ENCODE measurements at regions not wholly inside any gene's neighbourhood (a gene's known extent, or its start where the extent isn't known, plus 50 kb on each side); places are given as distances from the start of the nearest gene placed in this dataset.

DNA sequence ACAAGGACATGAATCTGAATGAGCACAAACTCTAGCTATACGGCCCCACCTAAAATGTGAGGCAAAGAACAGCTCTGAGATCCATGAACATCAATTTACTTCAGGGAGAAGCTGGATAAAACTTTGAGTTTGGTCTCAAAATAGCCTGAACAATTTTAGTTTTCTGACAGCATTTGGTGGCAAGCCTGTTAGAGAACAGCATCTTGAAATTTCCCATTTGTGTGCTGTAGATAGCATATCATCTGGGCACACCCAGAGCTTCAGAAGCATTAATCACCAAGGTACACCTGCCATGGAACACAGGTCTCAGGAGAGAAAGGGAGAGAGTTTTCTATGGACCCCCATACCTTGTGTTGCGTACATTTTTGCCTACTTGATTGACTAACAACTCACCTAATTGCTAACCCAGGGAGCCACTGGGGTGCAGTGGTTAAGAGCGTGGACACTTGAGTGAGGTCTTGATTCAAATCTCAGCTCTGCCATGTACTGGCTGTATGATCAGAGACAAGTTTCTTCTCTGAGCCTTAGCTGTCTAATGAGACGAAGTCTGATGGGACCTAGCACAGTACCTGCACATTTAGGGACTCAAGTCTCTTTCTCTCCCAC lies 264.9 kb downstream of the PIK3R1 start:
- Histone ChIP-seq H3K4me3 (ENCODE audit: low read depth, low read length) (no peak overlapping the region), H3K27me3 (ENCODE audit: control insufficient read depth, insufficient read depth, low read length) (peaks cover 2% of the 10 kb centered on the region), H3K36me3 (ENCODE audit: control insufficient read depth, insufficient read depth, low read length) (no peaks in the 10 kb centered on the region)
- TF ChIP-seq CTCF (IDR thresholded peaks at IDR 0.05; ENCODE audit: insufficient read depth, low read length, severe bottlenecking), result no peak
- DNase-seq (ENCODE audit: low read depth), result no peak
- no peak for FAIRE-seq

- no peak for FAIRE-seq
- TF ChIP-seq CTCF (IDR thresholded peaks at IDR 0.05; ENCODE audit: insufficient read depth, low read length, severe bottlenecking), result no peak
Measured at GRCh38 chr5:68482199-68482598, 266.6 kb downstream of the PIK3R1 start.

DNA sequence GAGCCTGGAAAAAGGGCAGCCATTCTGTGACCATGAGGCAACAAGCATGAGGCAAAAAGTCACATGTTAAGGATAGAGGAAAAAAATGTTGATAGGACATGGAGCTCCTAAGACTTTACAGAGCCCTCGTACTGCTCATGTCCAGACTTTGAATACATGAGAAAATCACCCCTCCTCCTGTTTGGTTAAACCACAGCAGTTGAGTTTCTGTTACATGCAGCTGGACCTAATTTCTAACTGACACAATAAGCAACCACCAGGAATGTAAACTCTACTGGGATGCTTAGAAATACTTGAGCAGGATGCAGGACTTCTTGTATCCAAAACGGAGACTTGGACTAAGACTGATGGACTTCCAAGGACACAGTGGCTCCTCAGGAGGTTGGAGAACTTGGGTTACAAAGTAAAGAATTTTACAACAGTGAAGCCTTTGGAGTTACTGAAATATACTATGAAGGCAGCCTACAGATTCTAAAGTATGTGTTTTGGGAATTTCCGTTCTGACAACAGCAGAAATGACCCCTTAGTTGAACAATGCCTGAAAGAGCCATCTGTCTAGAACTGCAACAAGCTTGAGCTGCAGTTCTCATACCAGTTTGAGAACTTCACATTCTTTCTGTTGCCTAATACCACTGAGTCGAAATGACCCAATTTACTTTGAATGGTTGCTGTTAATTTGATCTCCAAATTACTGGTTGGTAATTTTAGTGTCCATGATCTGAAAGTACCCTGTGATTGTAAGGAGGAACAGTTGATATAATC lies 268.9 kb downstream of the PIK3R1 start:
- DNase-seq (ENCODE audit: low read depth) (no peak), FAIRE-seq (peak; percentile 23)
- H3K27me3 ChIP-seq (ENCODE audit: control insufficient read depth, insufficient read depth, low read length), result peaks cover 2% of the 10 kb centered on the region
- no peak for TF ChIP-seq CTCF (IDR thresholded peaks at IDR 0.05; ENCODE audit: insufficient read depth, low read length, severe bottlenecking)
- no peaks in the 10 kb centered on the region for H3K36me3 ChIP-seq (ENCODE audit: control insufficient read depth, insufficient read depth, low read length)
- H3K4me3 ChIP-seq (ENCODE audit: low read depth, low read length), result no peak overlapping the region

More at GRCh38 chr5:68482199-68482598, 266.6 kb downstream of the PIK3R1 start:
- Histone ChIP-seq H3K4me3 (ENCODE audit: low read depth, low read length) (no peak overlapping the region), H3K36me3 (ENCODE audit: control insufficient read depth, insufficient read depth, low read length) (no peaks in the 10 kb centered on the region), H3K27me3 (ENCODE audit: control insufficient read depth, insufficient read depth, low read length) (peaks cover 2% of the 10 kb centered on the region)
- no peak for DNase-seq (ENCODE audit: low read depth)

DNA sequence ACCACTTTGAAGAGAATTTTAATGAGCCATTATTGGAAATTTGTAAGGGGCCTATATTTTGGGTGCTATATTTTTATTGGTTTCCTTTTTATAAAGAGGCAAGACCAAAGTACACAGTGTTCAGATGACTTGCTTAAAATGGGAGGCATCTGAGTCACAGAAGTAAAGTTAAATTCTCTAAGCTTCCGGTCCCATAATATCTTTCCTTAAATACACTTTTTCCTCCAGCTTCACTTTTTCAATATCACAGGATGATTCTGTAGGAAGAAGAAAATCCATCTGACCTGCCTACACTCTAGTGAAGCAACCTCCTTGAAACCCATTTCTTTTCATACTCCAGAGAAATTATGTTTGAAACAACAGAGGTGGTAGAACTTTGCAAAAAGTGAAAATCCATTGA lies 274.0 kb downstream of the PIK3R1 start:
- DNase-seq (ENCODE audit: low read depth), result no peak
- no peak for TF ChIP-seq CTCF (IDR thresholded peaks at IDR 0.05; ENCODE audit: insufficient read depth, low read length, severe bottlenecking)
- H3K4me3 ChIP-seq (ENCODE audit: low read depth, low read length), result no peak overlapping the region
- no peaks in the 10 kb centered on the region for H3K36me3 ChIP-seq (ENCODE audit: control insufficient read depth, insufficient read depth, low read length)
- no peak for FAIRE-seq
- no peaks in the 10 kb centered on the region for H3K27me3 ChIP-seq (ENCODE audit: control insufficient read depth, insufficient read depth, low read length)

- no peak for TF ChIP-seq CTCF (IDR thresholded peaks at IDR 0.05; ENCODE audit: insufficient read depth, low read length, severe bottlenecking)
- FAIRE-seq, result no peak
- Histone ChIP-seq H3K27me3 (ENCODE audit: control insufficient read depth, insufficient read depth, low read length) (no peaks in the 10 kb centered on the region), H3K36me3 (ENCODE audit: control insufficient read depth, insufficient read depth, low read length) (no peaks in the 10 kb centered on the region), H3K4me3 (ENCODE audit: low read depth, low read length) (no peak overlapping the region)
- DNase-seq (ENCODE audit: low read depth), result no peak
Measured at GRCh38 chr5:68490406-68490805, 274.9 kb downstream of the PIK3R1 start.

All from bronchial epithelial cell (primary cell).